ENCODE measurements at regions not wholly inside any gene's neighbourhood (a gene's known extent, or its start where the extent isn't known, plus 50 kb on each side); places are given as distances from the start of the nearest gene placed in this dataset.

DNA sequence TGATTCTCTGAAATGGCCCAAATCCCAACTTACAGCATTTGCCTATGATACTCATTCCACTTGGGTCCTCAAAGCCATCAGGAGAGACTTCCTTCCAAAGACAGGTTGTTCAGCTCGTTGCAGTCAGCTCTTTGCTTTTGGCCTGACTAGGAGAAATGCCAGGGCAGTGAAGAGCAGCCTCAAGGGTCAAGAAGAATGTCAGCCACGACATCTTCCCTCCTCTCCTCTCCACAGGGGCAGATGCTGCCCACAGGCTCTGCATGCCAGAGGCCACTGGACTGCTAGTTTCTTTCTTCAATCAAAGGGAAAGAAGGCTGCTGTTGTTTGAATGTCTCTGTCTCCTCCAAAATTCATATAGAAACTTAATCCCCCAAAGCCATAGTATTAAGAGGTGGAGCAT, 201.7 kb upstream of the PFN2 start:
- no peak overlapping the region for H3K56ac ChIP-seq (ENCODE audit: insufficient read length, low read depth, low read length)
- H3K4me2 ChIP-seq (ENCODE audit: insufficient read depth, insufficient read length, low read length) = no peak overlapping the region
- no peaks in the 10 kb centered on the region for H3K4me1 ChIP-seq (ENCODE audit: insufficient read depth, low read length)
- peaks cover 5% of the 10 kb centered on the region for H3K27me3 Mint-ChIP-seq (ENCODE audit: low read depth)
- TF ChIP-seq, protein P1, sequence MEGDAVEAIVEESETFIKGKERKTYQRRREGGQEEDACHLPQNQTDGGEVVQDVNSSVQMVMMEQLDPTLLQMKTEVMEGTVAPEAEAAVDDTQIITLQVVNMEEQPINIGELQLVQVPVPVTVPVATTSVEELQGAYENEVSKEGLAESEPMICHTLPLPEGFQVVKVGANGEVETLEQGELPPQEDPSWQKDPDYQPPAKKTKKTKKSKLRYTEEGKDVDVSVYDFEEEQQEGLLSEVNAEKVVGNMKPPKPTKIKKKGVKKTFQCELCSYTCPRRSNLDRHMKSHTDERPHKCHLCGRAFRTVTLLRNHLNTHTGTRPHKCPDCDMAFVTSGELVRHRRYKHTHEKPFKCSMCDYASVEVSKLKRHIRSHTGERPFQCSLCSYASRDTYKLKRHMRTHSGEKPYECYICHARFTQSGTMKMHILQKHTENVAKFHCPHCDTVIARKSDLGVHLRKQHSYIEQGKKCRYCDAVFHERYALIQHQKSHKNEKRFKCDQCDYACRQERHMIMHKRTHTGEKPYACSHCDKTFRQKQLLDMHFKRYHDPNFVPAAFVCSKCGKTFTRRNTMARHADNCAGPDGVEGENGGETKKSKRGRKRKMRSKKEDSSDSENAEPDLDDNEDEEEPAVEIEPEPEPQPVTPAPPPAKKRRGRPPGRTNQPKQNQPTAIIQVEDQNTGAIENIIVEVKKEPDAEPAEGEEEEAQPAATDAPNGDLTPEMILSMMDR (conservative IDR thresholded peaks at IDR 0.05) = no peak
- H2BK12ac ChIP-seq (ENCODE audit: insufficient read length, low read depth, low read length) = no peak overlapping the region
- H4K5ac ChIP-seq (ENCODE audit: insufficient read length, low read depth, low read length) = no peak overlapping the region
- H2AFZ ChIP-seq (ENCODE audit: low read length) = no peak overlapping the region
- no peaks in the 10 kb centered on the region for H3K79me1 ChIP-seq (ENCODE audit: insufficient read depth, low read depth, low read length, poor library complexity, severe bottlenecking)
- no peaks in the 10 kb centered on the region for H3K79me2 ChIP-seq (ENCODE audit: insufficient read depth, low read length)
- H3K18ac ChIP-seq (ENCODE audit: insufficient read length, low read depth, low read length) = no peak overlapping the region
- no peak overlapping the region for H2BK120ac ChIP-seq (ENCODE audit: low read depth, low read length, poor library complexity, severe bottlenecking)
- no peak overlapping the region for H4K91ac ChIP-seq (ENCODE audit: insufficient read length, low read depth, low read length)
- no peaks in the 10 kb centered on the region for H3K9me3 ChIP-seq (ENCODE audit: control insufficient read depth, low read depth, low read length)
- no peak overlapping the region for H2BK15ac ChIP-seq (ENCODE audit: low read depth, low read length)
- whole genome bisulfite sequencing (ENCODE audit: extremely low coverage, insufficient read length, low lambda C conversion rate) = no CpG with 5 or more reads among the region's 2 CpGs
- H3K4me1 Mint-ChIP-seq = no peaks in the 10 kb centered on the region
- DNase-seq = no peak
- H3K27me3 ChIP-seq (ENCODE audit: insufficient read depth, low read length) = no peaks in the 10 kb centered on the region
- H3K9ac ChIP-seq (ENCODE audit: extremely low read depth, insufficient read length, low read length) = no peak overlapping the region
- H3K14ac ChIP-seq (ENCODE audit: insufficient read depth, low read length) = no peak overlapping the region
- H3K4me3 Mint-ChIP-seq = no peak overlapping the region
- H2BK20ac ChIP-seq (ENCODE audit: low read depth, low read length, poor library complexity, severe bottlenecking) = no peak overlapping the region
- no peak overlapping the region for H4K8ac ChIP-seq (replicated peaks; ENCODE audit: insufficient read length, low read depth, low read length)
- H3K23me2 ChIP-seq (ENCODE audit: insufficient read length, low read depth, low read length, poor library complexity, severe bottlenecking) = no peaks in the 10 kb centered on the region
- no peak overlapping the region for H3K27ac ChIP-seq (ENCODE audit: insufficient read length, low read depth, low read length)
- no peaks in the 10 kb centered on the region for H3K9me3 Mint-ChIP-seq
- no peak overlapping the region for H3K23ac ChIP-seq (ENCODE audit: insufficient read length, low read depth, low read length)
- no peak overlapping the region for H2AK5ac ChIP-seq (ENCODE audit: insufficient read length, low read length)
- no peaks in the 10 kb centered on the region for H4K20me1 ChIP-seq (ENCODE audit: control insufficient read depth, insufficient read depth, insufficient read length)
- H3K36me3 Mint-ChIP-seq (ENCODE audit: insufficient read depth in 1 of 3, low read depth in 3 of 3) = no peaks in the 10 kb centered on the region
- no peak overlapping the region for H2BK5ac ChIP-seq (ENCODE audit: insufficient read length, low read length)
- no peak overlapping the region for H3K27ac Mint-ChIP-seq
- no peak overlapping the region for H3T11ph ChIP-seq (ENCODE audit: low read length)
- H3K4ac ChIP-seq (ENCODE audit: low read depth, low read length) = no peak overlapping the region
